SU-DHL-6 (cell line): ENCODE measurements at regions not wholly inside any gene's neighbourhood (a gene's known extent, or its start where the extent isn't known, plus 50 kb on each side); places are given as distances from the start of the nearest gene placed in this dataset.

Experiments used
- H2AFZ ChIP-seq: fragments of 200-600 bp; sonication (generic); 2 replicates; pipeline ENCODE4 v1.6.1; 2014; ENCODE audit warnings: low read depth, mild to moderate bottlenecking, moderate library complexity, mixed read lengths, antibody characterized with exemption, low read length; ENCODE audit not compliant: severe bottlenecking
- H3F3A ChIP-seq: fragments of 200-600 bp; shearing (Covaris generic); 2 replicates; pipeline ENCODE4 v1.6.0; 2016; ENCODE audit warnings: antibody characterized with exemption, mild to moderate bottlenecking; ENCODE audit not compliant: insufficient read depth
- H3K27ac ChIP-seq: fragments of 200-600 bp; sonication (generic); 2 replicates; pipeline ENCODE4 v1.5.1; 2016; ENCODE audit warnings: low read depth, mild to moderate bottlenecking, low read length, moderate library complexity, mixed read lengths
- H3K27me3 ChIP-seq: fragments of 200-600 bp; sonication (generic), shearing (Covaris generic); 2 replicates; pipeline ENCODE4 v1.6.0; 2014; ENCODE audit warnings: mild to moderate bottlenecking, low read length
- H3K36me3 ChIP-seq: fragments of 200-600 bp; sonication (generic); 2 replicates; pipeline ENCODE4 v1.6.1; 2014; ENCODE audit warnings: mild to moderate bottlenecking, low read length, mixed read lengths
- H3K4me2 ChIP-seq: fragments of 300-600, 200-600 bp; shearing (Covaris generic), sonication (generic); 2 replicates; pipeline ENCODE4 v1.6.0; 2014; ENCODE audit warnings: low read length, low read depth, mild to moderate bottlenecking; ENCODE audit not compliant: poor library complexity, severe bottlenecking
- H3K4me3 ChIP-seq: fragments of 200-600 bp; sonication (generic); 2 replicates; pipeline ENCODE4 v1.5.1; 2014; ENCODE audit warnings: antibody characterized with exemption, low read length, mild to moderate bottlenecking, mixed read lengths; ENCODE audit not compliant: insufficient read depth, poor library complexity, severe bottlenecking
- H3K79me2 ChIP-seq: fragments of 200-600 bp; sonication (generic); 2 replicates; pipeline ENCODE4 v1.6.1; 2014; ENCODE audit warnings: mild to moderate bottlenecking, low read length, moderate library complexity; ENCODE audit not compliant: insufficient read depth
- H3K9ac ChIP-seq: fragments of 200-600 bp; sonication (generic); 2 replicates; pipeline ENCODE4 v1.7.0; 2014; ENCODE audit warnings: mild to moderate bottlenecking, low read length
- H3K9me2 ChIP-seq: fragments of 200-600 bp; sonication (generic); replicated peaks from 2 replicates; pipeline ENCODE4 v1.6.1; 2014; ENCODE audit warnings: low read length; ENCODE audit not compliant: insufficient read depth
- H3K9me3 ChIP-seq: fragments of 200-600 bp; sonication (generic); 2 replicates; pipeline ENCODE4 v1.6.1; 2014; ENCODE audit warnings: low read length, mixed read lengths; ENCODE audit not compliant: insufficient read depth
- H4K20me1 ChIP-seq: fragments of 200-600 bp; sonication (generic); 2 replicates; pipeline ENCODE4 v1.6.1; 2014; ENCODE audit warnings: low read depth, mild to moderate bottlenecking, antibody characterized with exemption, low read length, moderate library complexity, mixed read lengths
- CTCF ChIP-seq: fragments of 200-600 bp; sonication (generic); IDR thresholded peaks from one replicate; pipeline ENCODE4 v1.5.1; 2017; ENCODE audit warnings: antibody characterized with exemption, mild to moderate bottlenecking, low read length, moderate library complexity; ENCODE audit not compliant: insufficient read depth, poor library complexity, severe bottlenecking
- EZH2phosphoT487 ChIP-seq: fragments of 200-600 bp; sonication (generic), shearing (Covaris generic); conservative IDR thresholded peaks from 2 replicates; pipeline ENCODE4 v1.6.1; 2018; ENCODE audit warnings: mild to moderate bottlenecking, antibody characterized with exemption, low read length, moderate library complexity, mixed read lengths

GRCh38 chr1:228935855-228936727 lies 200.8 kb downstream of the RHOU start:
- no peaks in the 10 kb centered on the region for H3K27me3 ChIP-seq
- no peaks in the 10 kb centered on the region for H3K36me3 ChIP-seq
- no peaks in the 10 kb centered on the region for H3K79me2 ChIP-seq
- H3F3A ChIP-seq, result no peaks in the 10 kb centered on the region
- no peak overlapping the region for H3K9ac ChIP-seq
- no peaks in the 10 kb centered on the region for H3K9me3 ChIP-seq
- H2AFZ ChIP-seq, result no peak overlapping the region
- TF ChIP-seq EZH2phosphoT487 (no peak), CTCF (no peak)
- no peaks in the 10 kb centered on the region for H4K20me1 ChIP-seq
- H3K4me2 ChIP-seq, result no peak overlapping the region
- no peak overlapping the region for H3K27ac ChIP-seq
- H3K4me3 ChIP-seq, result no peak overlapping the region
- no peaks in the 10 kb centered on the region for H3K9me2 ChIP-seq

GRCh38 chr1:228936881-228937280 lies 201.6 kb downstream of the RHOU start:
- no peak overlapping the region for H3K27ac ChIP-seq
- no peaks in the 10 kb centered on the region for H3K9me3 ChIP-seq
- H2AFZ ChIP-seq, result no peak overlapping the region
- H4K20me1 ChIP-seq, result no peaks in the 10 kb centered on the region
- no peak overlapping the region for H3K9ac ChIP-seq
- no peaks in the 10 kb centered on the region for H3F3A ChIP-seq
- H3K79me2 ChIP-seq, result no peaks in the 10 kb centered on the region
- H3K4me3 ChIP-seq, result no peak overlapping the region
- H3K9me2 ChIP-seq, result no peaks in the 10 kb centered on the region
- TF ChIP-seq CTCF (no peak), EZH2phosphoT487 (no peak)
- H3K36me3 ChIP-seq, result no peaks in the 10 kb centered on the region
- no peaks in the 10 kb centered on the region for H3K27me3 ChIP-seq
- no peak overlapping the region for H3K4me2 ChIP-seq

- Histone ChIP-seq H2AFZ (no peak overlapping the region), H3K36me3 (no peaks in the 10 kb centered on the region), H3K4me3 (no peak overlapping the region), H3K9ac (no peak overlapping the region), H3K79me2 (no peaks in the 10 kb centered on the region), H3K27ac (no peak overlapping the region), H3K27me3 (no peaks in the 10 kb centered on the region), H3K9me2 (no peaks in the 10 kb centered on the region), H3F3A (no peaks in the 10 kb centered on the region), H4K20me1 (no peaks in the 10 kb centered on the region), H3K4me2 (no peak overlapping the region), H3K9me3 (no peaks in the 10 kb centered on the region)
- TF ChIP-seq CTCF (no peak), EZH2phosphoT487 (no peak)
Measured at GRCh38 chr1:228937351-228937750, 202.1 kb downstream of the RHOU start.
